HT1080 (cell line): ENCODE measurements at regions not wholly inside any gene's neighbourhood (a gene's known extent, or its start where the extent isn't known, plus 50 kb on each side); places are given as distances from the start of the nearest gene placed in this dataset.
"Not testable (repeated sequence)": the region's sequence is repeated elsewhere in the genome, so short reads cannot be mapped to it uniquely, and the experiment has no call there.

ENCODE experiments used
- DNase-seq: peaks from one replicate; pipeline ENCODE4 v3.0.0-alpha.2; 2015; ENCODE audit warnings: low read depth

DNA sequence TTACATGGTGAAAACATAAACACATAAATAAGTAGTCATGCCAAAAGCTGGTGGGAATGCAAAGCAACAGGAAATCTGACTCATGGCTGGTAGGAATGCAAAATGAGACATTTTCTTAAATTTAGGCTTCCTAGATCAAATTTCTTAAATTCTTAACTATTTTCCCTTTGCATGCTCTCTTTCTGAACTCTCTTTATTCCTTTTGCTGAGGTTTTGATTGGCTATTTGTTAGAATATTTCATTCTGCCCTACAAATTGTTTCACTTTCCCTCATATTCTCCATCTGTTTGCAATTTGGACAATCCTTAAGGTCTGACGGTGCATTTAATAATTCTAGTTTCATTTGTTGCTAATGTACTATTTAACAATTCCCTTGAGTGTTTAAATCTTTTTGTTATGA, 437.5 kb upstream of the RGS17 start:
- DNase-seq: peak; percentile 44

DNA sequence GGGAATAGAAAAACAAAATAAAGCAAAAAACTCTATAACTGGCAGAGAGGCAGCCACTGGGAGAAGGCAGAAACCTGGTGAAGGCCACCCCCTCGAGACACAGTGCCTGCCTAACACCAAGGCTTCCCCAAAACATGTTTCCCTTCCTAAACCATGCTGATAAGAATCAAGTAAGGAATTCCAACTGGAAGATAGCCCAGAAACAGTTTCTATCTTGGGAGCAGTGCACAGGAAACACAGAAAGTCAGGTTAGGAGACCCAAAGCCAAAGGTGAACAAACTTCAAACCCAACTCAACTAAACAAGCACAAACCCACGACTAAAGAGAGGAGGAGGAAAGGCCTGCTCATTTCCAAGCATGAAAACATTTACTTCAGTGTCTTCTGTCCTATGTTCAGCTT, 433.7 kb upstream of the RGS17 start:
- peak; percentile 6 for DNase-seq

DNA sequence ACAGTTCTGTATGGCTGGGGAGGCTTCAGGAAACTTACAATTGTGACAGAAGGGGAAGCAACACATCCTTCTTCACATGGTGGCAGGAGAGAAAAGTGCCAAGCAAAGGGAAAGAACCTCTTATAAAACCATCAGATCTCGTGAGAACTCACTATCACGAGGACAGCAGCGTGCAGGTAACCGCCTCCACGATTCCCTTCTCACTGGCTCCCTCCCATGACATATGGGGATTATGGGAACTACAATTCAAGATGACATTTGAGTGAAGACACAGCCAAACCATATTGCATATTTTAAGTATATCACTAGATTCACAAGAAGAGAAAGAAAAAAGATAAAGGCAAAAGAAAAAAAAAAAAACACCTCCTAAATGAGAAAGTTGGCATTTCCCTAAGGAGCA, 431.9 kb upstream of the RGS17 start:
- peak; percentile 3 for DNase-seq

DNA sequence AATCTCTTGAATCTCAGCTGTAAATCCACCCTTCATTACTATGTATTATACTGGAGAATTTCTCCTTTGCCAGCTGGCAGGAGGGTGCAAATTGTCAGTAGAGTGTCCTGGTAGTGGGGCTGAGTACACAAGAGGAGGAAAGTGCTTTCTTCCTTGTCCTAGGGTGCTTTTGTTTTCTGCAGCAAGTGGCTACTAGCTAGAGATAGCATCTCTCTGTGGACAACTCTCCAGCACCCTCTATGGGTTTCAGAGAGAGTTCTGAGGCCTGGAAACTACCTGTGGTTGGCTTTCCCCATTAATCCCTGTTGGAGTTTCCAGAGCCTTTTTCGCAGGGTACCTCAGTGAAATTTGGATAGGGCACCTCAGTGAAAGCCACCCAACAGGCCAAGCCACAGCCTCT, 422.5 kb upstream of the RGS17 start:
- DNase-seq: peak; percentile 10

DNA sequence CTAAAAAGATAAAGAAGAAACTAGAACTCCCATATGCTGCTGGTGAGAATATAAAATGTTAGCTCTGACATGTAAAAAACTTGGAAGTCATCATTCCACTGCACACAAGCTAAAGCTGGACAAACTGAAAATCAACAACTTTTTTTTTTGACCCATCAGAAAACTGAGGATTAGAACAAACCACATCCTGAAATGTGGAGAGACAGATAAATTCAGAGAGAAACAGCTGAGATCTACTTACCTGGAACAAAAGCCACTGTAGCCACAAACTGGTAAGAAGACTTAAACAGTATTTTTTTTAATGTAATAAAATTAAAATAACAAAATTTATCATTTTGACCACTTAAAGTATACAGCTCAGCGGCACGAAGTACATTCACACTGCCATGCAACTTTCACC, 408.5 kb upstream of the RGS17 start:
- no peak for DNase-seq

DNA sequence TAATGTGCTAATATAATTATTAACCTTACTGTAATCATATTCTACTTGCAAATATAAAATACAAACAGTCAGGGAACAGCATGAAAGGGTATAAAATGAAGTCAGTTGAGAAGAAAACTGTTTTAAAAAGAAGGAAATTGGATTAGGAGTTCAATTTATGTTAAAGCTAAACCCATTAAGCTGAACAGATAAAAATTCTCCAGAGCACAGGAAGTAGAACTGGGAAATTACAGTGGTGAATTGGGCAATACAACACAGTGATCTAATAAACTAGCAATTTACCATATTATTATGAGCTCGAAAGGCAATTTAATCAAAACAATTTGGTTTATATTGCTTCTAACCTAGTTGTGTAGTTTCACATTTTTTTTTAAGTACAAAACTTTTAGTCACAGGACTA, 407.4 kb upstream of the RGS17 start:
- DNase-seq: no peak

DNA sequence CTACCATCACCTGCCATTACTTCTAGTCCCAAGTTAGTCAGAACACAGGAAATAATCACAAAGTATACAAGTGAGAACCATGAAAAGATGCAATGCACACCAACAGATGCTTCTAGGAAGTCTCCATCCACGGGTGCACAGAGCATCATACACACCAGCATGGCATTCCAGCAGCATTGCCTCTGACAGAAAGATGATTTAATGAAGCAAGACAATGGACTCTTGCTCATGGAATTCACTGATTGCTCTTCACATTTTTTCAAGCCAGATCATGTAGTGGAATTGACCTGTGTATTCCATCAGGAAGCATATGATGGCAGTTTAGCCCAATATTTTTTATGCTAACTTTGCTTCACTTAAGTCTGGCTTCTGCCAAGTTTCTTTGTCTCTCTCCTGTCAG, 406.3 kb upstream of the RGS17 start:
- DNase-seq: no peak

DNA sequence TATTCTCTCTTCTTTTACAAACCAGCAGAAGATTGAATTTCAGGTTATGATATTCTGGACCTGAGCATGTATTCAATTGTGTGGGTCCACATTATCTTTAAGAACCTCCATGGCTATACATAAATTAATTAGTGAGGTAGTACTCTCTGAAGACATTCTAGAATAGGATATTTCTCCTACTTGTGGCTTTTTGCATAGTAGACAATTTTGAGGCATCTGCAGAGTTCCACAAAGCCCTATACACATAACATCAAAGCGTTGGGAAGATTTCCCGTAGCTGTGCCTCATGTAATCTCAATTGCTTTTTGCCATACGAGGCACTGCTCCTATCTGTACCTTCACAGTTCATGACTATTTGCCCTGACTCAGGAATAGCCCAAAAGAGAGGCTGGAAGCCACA, 395.4 kb upstream of the RGS17 start:
- no peak for DNase-seq

DNA sequence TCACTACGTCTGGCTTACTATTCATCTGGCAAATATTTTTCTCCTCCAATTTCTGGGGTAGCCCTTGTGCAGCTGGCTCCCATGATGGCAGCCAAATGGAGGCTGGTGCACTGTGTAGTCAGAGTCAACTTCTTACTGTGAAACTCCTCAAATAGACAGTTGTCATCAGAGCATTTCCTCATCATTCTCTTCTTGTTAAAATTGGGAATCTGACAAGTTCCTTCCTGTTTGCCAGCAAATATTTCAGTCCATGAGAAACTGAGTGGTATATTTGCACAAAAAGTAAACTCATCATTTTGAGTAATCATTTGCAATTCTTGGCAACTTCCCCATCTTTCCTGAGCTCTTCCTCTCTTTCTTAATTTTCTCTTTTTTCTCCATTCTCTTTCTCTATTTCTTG, 394.9 kb upstream of the RGS17 start:
- no peak for DNase-seq

DNA sequence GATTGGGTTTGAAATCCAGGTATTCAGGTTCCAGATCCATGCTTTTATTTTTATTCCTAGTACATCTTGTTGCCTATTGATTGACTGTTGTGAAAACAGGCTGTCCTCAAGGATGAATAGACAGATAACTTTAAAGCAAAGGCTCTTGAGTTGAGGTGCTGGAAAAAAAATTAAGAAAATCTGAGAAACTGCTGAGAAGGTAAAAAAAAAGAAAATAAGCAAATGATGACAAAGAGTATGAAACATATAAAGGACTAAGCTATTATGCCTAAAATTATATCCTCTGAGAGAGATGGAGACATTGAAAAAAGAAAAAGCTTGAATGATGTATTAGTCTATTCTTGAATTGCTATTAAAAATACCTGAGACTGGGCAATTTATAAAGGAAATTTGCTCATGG, 392.3 kb upstream of the RGS17 start:
- DNase-seq: no peak

DNA sequence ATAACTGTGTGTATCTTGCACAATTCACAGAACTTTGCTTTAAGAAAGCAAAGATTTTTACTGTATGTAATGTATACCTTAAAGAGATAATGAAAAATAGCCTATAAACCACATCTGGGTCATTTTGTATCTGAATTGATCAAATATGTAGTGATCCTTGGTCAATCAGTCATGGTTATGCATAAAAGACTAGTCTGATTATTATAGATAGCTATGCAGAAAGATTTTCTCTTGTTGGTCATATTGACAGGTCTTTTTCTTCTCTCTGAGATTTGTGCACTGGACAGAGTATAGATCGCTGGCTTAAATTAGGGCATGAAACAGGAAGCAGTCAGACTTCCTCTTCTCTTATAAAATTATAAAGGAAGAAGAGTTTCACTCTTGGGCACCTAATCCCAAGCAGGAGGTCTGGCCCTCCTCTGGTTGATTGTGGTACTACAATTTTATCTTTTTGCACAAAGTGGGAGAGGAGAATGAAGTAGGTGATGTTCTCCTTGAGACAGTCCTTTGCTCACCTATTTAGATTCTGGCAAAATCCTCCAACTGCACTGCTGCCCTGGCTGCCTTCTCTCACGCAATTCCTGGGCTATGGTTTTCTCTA, 380.9 kb upstream of the RGS17 start:
- DNase-seq: peak; percentile 23

DNA sequence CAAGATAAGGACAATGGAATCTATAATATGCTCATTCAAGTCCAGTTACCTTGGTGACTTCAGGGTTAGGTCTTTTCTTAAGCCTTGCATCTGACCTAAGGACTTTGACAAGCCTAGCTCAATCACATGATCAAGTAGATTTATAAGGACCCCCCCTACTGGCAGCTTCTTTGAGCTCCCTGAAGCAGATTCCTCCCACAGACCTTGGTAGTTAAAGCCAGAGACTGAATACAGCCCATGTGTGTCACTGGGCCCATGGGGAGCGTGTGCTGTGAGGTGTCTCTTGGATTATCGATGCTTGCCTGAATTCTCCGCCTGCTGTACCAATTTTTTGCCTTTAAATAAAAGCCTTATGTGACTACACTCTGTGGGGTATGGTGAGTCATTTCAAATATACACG, 372.7 kb upstream of the RGS17 start:
- DNase-seq: no peak

DNA sequence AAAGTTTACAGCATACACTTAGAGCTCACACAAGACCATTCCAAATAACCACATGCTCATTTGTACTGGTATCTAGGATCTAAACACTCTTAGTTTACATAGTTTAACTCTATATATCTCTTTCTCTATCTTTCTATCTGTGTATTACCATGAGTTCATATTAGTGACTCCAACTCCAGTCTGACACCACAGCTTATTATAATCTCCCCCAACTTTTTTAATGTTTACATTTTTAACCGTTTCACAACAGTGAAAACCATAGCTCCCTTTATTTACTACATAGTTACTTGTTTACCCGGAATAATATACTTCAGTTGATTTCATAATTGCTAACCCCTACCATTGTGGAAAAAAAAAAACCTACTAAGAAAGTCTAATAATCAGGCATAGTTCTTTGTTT, 362.4 kb upstream of the RGS17 start:
- DNase-seq: no peak

DNA sequence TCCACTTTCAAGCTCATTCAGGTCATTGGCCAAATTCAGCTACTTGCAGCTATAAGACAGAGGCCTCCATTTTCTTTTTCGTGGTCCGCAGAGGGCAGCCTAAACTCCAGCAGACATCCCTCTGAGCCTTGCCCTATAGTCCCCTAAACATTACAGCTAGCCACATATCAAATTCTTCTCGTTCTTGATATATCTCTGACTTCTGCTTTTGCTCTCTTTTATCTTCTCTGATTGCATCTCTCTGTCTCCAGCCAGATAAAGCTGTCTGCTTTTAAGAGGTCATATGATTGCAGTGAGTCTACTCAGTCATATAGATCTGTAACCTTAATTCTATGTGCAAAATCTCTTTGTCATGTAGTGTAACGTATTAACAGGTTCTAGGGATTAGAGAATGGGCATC, 358.4 kb upstream of the RGS17 start:
- no peak for DNase-seq

DNA sequence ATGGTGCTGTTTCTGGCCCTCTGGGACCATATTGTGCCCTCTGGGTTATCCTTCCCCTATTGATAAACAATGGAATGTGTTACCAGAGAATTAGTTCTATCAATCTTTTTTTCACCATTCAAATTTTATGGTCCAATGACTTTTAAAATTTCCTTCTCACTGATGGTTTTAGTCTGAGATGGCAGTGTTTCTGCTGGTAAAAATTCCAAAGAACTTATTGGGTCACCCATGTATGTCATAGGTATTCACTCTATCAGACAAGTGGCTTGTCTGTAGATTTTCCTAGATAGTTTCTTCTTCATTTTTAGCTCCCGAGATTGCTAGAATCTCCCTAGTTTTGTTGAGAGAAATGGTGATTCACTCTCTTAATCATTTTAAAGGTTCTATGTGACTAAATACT, 357.2 kb upstream of the RGS17 start:
- DNase-seq: no peak

DNA sequence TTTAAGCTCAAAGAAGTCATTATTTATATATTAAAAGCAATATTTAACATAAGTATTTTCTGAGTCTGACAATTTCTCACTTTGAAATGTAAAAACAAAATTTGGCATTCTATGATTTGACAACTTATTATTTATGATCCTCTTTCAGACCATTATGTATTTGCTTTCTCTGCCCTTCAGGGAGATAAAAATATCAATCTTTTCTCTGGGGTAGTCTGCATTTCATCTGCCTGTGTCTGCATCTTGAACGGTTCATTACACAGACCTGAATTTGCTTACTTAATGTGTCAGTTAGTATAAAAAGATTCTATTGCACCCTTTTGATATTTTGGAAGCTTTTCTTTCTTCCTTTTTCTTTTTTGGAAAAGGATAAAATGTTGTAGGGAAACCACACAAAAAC, 354.0 kb upstream of the RGS17 start:
- DNase-seq: no peak

DNA sequence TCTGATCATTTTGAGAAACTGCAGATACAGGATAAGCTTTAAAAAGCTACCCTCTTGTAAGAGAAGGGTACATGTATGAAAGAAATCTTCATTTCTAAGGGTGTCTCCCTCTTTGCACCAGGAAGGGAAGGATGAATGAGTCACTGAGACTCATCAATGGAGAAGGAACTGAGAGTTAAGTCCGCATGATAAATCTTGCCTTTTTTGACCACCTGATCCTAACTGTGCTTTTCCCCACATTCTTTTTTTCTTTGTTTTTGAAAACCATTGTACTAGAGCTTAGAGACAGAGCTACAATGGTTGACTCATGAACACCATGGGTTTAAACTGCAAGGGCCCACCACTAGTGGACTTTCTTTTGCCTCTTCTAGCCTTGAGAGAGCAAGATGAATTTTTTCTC, 353.0 kb upstream of the RGS17 start:
- DNase-seq: peak; percentile 61

DNA sequence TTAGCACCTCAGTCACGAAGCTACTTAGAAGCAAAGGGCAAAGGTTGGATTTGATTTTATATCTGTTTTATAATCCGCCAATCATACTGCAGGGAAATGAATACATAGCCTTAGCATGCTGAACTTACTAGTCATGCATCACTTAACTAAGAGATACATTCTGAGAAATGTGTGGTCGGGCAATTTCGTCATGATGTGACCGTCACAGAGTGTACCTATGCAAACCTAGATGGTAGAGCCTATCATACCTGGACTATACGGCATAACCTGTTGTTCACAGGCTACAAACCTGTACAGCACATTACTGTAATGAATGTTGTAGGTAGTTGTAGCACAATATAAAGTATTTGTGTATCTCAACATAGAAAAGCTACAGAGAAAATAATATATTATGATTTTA, 345.2 kb upstream of the RGS17 start:
- no peak for DNase-seq

DNA sequence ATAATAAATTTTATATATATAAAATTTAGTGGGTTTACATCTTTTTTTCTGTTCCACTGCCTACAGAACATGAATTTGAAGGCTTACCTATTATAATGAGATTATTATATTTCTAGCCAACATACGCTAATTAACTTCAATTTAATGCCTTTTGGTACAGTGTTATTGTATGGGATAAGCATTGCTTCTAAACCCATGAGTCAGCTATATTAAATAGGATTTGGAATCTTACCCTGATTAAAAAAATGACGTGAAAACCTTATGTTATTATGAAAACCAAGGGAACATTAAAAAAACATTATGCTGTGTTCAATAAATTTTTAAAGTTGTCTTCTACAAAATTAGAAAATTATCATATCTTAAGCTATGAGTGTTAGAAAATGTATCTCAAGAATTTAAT, 334.0 kb upstream of the RGS17 start:
- DNase-seq: no peak

DNA sequence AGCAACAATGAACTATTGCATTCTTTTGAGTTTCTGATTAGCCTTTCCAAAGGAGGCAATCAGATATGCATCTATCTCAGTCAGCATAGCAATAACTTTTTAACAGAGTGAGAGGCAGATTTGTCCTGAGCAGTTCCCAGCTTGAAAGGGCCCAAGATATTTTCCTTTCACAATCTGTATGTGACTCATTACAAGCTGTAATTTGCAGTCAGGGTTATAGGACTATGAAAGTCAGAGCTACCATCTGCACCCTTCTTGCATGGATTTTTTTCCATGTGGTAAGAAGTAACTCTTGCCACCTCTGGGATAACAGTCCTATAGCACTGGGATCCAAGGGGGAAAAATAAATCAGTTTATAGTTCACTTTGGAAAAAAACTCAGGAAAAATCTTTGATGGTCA, 318.2 kb upstream of the RGS17 start:
- DNase-seq: peak; percentile 6

DNA sequence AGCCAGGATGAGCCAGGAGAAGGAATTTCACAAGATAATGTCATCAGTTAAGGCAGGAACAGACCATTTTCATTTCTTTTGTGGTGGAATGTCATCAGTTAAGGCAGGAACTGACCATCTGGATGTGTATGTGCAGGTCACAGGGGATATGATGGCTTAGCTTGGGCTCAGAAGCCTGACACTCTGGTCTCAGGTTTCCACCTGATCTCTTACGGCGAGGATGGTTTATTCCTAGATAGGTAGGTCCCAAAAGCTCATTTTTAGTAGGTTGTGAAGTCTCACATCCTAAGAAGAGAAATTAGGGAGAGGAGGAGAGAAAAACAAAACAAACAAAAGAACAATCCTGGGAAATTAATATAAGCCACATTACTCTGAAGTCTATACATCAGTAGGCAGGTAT, 311.7 kb upstream of the RGS17 start:
- not testable (repeated sequence) for DNase-seq

DNA sequence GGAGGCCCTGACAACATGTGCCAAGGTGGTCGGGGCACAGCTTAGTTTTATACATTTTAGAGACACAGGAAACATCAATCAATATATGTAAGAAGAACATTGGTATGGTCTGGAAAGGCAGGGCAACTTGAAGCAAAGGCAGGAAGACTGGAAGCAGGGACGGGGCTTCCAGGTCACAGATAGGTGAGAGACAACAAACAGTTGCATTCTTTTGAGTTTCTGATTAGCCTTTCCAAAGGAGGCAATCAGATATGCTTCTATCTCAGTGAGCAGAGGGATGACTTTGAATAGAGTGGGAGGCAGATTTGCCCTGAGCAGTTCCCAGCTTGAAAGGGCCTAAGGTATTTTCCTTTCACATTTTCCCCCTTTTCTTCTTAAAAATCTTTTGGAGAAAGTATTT, 311.0 kb upstream of the RGS17 start:
- no peak for DNase-seq

DNA sequence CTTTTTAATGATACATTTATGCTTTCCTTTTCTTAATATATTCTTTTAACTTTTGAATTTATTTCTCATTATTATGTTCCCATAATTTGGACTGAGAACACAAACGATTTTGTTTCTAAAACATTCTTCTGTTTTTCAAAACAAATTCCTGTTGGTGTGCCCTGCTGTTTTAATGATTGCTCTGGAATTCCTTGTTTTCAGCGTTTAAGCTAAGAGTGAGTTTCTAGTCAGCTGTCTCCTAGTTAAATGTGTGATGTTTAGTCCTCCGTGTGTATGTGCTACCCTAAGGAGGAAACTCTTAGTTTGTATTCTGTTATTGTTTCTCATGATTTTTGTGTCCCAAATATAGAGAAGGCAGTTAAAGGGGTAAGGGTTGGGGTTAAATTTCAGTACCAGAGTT, 306.1 kb upstream of the RGS17 start:
- no peak for DNase-seq

DNA sequence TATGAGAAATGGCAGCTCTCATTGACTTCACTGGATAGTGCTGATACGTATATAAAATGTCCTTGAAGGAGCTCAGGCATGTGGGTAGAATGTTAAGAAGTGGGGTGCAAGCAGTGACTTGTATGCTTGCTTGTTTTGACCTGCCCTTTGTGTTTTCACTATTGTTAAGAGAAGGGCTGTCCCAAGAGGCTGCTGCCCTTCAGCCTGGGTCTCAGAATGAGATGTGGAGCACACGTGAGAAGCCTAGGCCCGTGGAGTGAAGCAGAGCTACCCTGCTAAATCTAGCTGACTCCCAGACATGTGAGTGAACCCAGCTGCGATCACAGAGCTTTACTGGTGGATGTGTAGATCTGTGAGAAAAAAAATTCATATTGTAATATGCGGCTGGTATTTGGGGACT, 305.3 kb upstream of the RGS17 start:
- DNase-seq: no peak
